NCI-H524 treated with DMSO at 0.1 percent for 48 hours (cell line): ENCODE measurements at regions not wholly inside any gene's neighbourhood (a gene's known extent, or its start where the extent isn't known, plus 50 kb on each side); places are given as distances from the start of the nearest gene placed in this dataset.

Experiments used
- DNase-seq: peaks from one replicate; lab custom pipeline; 2025; lab: John Stamatoyannopoulos, UW

- no peak for DNase-seq
Observed at GRCh38 chr22:47835726-47836125, 1073.3 kb downstream of the TBC1D22A start.

- no peak for DNase-seq
Observed at GRCh38 chr22:47826016-47826415, 1063.6 kb downstream of the TBC1D22A start.

GRCh38 chr22:47822422-47822821 is 1060.0 kb downstream of the TBC1D22A start:
- DNase-seq = no peak

- no peak for DNase-seq
Observed at GRCh38 chr22:47818496-47818895, 1056.0 kb downstream of the TBC1D22A start.

- no peak for DNase-seq
Observed at GRCh38 chr22:47817380-47817779, 1054.9 kb downstream of the TBC1D22A start.

DNA sequence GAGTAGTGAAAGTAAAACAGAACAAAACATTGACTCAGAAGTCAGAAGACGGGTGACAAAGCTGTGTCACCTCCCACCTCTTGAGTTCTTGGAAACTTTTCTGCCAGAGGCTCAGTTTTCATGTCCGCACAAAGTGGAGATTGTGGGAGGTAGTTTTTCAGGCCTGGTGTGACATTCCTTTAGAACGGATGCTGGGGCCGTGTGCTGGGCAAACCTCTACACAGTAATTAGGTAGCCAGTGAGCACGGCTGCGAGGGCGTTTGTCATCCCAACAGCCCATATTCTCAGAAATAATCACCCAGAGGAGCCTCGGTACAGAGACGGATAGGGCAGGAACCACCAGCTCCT is 1054.4 kb downstream of the TBC1D22A start:
- DNase-seq = no peak

DNA sequence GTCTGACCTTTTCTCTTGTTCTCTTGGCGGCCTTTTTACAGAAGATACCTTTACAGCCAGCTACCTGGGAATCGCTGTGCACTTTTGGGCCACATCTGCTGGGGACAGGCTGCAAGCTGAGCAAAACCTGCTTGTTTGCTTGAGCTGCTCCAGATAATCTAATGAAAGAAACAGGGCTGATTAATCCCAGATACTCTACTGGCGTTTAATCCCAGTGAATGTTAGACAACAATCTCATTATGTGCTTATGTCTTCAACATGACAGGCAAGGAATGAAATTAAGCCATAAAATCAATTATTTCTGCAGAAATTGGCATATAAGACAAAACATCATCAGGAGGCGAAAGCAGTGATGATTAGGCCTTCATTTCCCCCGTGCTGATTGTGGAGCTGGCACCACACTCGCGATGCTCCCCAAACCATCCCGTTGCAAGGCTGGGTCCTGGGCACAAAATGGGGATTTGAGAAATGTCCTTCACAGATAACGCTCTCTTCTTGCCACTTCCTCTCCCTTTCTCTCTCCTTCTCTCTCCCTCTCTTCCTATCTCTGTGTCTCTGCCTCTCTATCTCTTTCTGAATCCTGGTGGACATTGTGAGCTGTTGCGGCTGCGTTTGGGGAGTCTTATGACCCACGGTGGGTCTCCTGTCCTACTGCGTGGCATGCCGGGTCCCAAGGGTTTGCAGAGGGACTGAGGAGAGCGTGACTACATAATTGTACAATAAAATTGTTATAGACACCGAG is 1053.8 kb downstream of the TBC1D22A start:
- no peak for DNase-seq

DNA sequence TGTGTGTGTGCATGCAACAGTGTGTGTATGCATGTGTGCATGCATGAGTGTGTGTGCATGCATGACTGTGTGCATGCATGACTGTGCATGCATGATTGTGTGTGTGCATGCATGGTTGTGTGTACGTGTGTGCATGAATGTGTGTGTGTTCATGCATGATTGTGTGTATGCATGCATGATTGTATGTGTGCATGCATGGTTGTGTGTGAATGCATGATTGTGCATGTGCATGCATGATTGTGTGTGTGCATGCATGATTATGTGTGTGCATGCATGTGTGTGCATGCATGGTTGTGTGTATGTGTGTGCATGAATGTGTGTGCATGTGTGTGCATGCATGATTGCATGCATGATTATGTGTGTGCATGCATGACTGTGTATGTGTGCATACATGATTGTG is 1052.0 kb downstream of the TBC1D22A start:
- DNase-seq = no peak

- DNase-seq = no peak
Observed at GRCh38 chr22:47813661-47814060, 1051.2 kb downstream of the TBC1D22A start.

DNA sequence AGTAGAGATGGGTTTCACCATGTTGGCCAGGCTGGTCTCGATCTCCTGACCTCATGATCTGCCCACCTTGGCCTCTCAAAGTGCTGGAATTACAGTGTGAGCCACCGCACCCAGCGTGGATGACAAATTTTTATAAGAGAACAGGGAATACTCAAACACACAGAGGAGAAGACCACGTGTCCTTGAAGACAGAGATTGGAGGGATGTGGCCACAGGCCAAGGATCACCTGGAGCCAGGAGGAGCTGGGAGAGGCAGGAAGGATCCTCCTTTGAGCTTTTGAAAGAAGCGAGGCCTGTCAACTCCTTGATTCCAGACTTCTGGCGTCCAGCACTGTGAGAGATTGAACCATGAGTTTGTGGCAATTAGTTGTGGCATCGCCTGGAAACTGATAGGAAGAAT is 1049.5 kb downstream of the TBC1D22A start:
- DNase-seq = no peak

GRCh38 chr22:47810505-47811500 is 1048.4 kb downstream of the TBC1D22A start:
- no peak for DNase-seq

- no peak for DNase-seq
Observed at GRCh38 chr22:47808886-47809620, 1046.6 kb downstream of the TBC1D22A start.

DNA sequence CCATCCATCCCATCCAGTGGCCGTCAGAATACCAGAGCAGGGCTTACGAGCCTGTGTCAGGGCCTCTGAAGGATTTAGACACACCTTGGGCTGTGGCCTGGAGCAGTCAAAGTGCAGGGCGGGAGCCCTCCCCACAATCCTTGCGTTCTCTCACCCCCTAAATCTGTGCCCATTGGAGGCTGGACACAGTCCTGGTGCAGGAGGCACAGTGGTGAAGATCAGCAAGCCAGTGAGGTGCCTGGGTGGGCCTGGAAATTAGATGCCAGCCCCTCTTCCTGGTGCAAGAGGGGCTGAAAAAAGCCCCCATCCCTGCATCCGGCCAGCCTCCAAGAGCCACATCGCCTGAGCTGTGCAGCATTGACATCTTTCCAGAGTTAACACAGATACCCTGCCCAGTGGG is 1045.8 kb downstream of the TBC1D22A start:
- no peak for DNase-seq

DNA sequence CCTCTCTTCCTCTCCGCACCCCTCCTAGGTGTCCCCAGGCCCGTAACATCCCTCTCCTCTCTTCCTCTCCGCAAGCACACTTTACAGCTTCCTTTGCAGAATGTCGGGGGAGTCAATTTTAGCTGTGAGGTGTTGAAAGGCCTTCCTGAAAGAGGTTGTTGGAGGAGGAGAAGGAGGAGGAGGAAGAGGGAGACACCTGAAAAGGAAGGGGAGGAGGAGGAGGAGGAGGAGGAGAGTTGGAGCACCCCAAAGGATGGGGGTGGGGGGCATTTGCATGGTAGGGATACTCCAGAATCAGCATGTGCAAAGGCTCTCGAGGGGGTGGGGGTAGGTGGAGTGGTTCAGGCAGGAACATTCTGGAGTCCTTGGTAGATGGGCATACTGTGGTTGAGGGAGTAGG is 1045.1 kb downstream of the TBC1D22A start:
- no peak for DNase-seq

- no peak for DNase-seq
Observed at GRCh38 chr22:47806894-47807293, 1044.4 kb downstream of the TBC1D22A start.

- DNase-seq = no peak
Observed at GRCh38 chr22:47805394-47805935, 1043.0 kb downstream of the TBC1D22A start.

DNA sequence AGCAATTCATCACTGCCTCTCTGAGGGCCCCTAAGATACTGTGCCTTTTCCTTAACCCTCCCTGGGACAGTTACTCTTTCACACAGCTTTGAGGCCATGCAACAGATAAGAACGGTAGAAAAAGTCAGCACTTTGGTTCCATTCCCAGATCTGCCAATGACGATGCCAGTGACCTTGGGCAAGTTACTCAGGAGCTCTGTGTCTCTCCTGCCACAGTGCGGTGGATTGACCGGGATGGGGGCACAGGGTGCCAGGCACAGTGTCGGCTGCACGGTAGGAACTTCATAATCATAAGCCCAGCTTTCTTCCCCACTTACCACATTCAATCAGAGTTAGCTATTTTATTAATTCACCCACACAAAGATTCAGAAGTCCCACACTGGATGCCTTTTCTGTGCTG is 1041.8 kb downstream of the TBC1D22A start:
- no peak for DNase-seq

- DNase-seq = no peak
Observed at GRCh38 chr22:47802421-47802820, 1040.0 kb downstream of the TBC1D22A start.

DNA sequence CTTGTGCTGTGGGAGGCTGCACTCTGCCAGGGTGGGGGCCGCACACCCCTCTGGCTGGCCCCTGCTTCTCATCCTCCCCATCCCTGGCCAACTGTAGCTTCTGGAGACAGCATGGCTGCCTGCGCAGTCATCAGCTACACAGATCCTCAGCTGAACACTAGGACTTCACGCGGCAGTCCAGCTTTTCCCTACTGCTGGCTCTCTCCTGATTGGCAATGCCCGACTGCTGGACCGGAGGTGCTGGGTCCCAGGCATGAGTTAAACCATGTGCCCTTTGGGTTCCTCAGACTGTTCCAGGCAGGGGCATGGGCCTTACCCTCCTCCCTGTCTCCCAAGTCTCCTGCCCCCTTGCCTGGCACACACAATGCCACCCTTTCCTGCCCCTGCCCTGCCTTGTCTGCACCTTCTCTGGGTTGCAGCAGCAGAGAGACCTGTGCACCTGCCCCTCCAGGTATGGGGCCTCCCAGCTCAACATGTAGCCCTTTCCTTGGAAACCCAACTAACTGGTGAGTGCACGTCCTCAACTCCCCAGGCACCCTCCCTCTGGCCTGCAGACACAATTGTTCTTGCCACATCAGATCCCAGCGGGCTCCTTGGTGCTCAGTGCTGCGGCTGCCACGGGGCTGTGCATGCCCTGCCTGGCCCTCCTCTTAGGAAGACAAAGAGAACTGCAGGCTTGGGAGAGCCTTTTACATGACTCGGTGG is 1039.2 kb downstream of the TBC1D22A start:
- DNase-seq = no peak

GRCh38 chr22:47798229-47798628 is 1035.8 kb downstream of the TBC1D22A start:
- no peak for DNase-seq

- no peak for DNase-seq
Observed at GRCh38 chr22:47797342-47797945, 1035.0 kb downstream of the TBC1D22A start.
